ENCODE measurements at regions not wholly inside any gene's neighbourhood (a gene's known extent, or its start where the extent isn't known, plus 50 kb on each side); places are given as distances from the start of the nearest gene placed in this dataset.

DNA sequence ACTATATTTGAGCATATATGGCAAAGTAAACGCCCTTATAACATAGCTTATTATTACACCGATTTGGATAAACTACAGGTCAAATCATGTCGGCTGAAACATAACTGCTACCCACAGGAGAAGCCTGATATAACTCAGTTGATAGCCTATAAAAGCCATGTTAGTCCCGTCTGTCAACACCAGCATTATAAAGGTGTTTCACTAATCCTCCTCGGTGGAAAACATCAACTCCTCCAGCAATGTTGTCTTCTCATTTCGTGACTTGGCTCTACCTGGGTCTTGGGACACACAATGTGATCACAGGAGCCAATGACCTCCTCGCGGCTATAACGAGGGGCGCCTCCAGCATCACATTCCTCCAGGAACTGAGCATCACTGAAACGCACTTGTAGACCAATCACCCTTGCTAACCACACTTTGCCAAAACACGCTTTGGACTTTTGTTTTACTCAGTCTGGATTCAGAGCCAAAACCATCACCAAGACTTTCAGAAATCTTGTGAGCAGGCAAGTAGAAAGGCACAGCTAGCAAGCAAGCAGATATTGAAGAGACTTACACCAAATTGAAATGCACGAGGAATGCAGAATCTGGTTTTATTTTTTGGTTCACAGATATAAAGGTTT is 269.7 kb upstream of the NFE2L3 start:
- Mint-ChIP-seq H3K27me3 (ENCODE audit: low read depth) (peaks cover 40% of the 10 kb centered on the region), H3K4me1 (ENCODE audit: low read depth) (peaks cover 3% of the 10 kb centered on the region)

DNA sequence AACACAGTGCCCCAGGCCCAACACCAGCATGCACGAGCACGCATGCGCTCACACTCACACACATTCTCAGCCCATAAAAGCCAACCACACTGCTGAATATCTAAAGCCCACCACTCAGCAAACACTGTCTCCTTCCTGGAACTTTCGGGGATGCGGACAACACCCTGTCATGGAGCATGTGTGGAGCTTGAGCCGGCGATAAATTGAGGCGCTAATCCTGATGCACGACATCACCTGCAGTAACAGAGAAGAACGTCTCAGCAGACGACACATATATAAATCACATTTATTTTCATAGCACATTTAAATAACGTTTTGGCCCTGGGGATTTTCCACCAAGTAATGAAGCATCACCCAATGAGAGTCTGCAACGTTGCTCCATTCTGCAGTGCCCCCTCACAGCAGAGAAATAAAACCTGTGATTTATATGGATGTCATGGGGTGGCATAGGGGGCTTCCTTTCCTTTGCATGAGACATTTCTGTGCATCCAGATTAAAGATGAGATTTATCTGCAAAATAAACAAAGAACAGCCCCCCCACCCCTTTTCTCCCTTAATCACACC is 267.7 kb upstream of the NFE2L3 start:
- Mint-ChIP-seq H3K36me3 (ENCODE audit: low read depth) (no peaks in the 10 kb centered on the region), H3K27me3 (ENCODE audit: low read depth) (peaks cover 34% of the 10 kb centered on the region), H3K9me3 (ENCODE audit: insufficient read depth) (no peaks in the 10 kb centered on the region), H3K27ac (no peak overlapping the region), H3K4me3 (no peak overlapping the region), H3K4me1 (ENCODE audit: low read depth) (peaks cover 3% of the 10 kb centered on the region)
- CTCF ChIA-PET = interaction anchor here (1.3 kb wide), 1 partner anchor 8 kb away, joined by 5 read pairs; no protein-coding TSS in a partner anchor
- DNase-seq (no peak), ATAC-seq (no peak)
- POLR2A ChIA-PET = no interaction called here

More for the DNA sequence above, 269.7 kb upstream of the NFE2L3 start:
- no peaks in the 10 kb centered on the region for H3K9me3 Mint-ChIP-seq (ENCODE audit: insufficient read depth)
- ATAC-seq (no peak), DNase-seq (no peak)
- H3K36me3 Mint-ChIP-seq (ENCODE audit: low read depth) = no peaks in the 10 kb centered on the region
- ChIA-PET CTCF (interaction anchor here (0.9 to 1.7 kb wide), 4 partner anchors 11 to 31 kb away, joined by 3 to 5 read pairs (median 3); no protein-coding TSS in a partner anchor), POLR2A (no interaction called here)
- no peak overlapping the region for H3K4me3 Mint-ChIP-seq
- no peak overlapping the region for H3K27ac Mint-ChIP-seq

DNA sequence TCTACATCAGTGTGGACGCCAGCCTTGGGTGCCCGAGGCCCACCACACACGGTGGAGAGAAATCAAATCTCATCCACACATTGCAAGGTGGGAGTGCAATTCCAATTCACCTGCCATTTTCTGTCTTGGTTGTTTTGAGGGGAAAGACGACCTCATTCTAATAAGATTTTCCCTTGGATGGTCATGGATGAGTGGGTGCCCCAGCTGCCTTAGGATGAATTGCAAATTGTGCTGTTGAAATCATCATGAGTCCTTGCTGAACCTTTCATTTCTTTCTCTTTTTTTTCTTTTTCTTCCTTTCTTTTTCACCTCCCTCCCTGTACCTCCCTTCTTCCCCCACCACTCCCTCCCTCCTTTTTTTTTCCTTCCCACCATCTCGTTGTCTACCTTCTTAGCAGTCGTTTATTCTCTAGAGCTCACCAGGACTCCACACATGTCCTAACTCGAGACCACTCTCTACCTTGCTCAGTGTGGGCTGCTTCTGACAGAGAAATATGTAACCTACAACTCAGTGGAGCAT is 266.9 kb upstream of the NFE2L3 start:
- ChIA-PET POLR2A (no interaction called here), CTCF (no interaction called here)
- Mint-ChIP-seq H3K4me3 (no peak overlapping the region), H3K27ac (no peak overlapping the region), H3K27me3 (ENCODE audit: low read depth) (peaks cover 35% of the 10 kb centered on the region), H3K4me1 (ENCODE audit: low read depth) (peaks cover 3% of the 10 kb centered on the region), H3K36me3 (ENCODE audit: low read depth) (no peaks in the 10 kb centered on the region), H3K9me3 (ENCODE audit: insufficient read depth) (no peaks in the 10 kb centered on the region)
- ATAC-seq (no peak), DNase-seq (no peak)

DNA sequence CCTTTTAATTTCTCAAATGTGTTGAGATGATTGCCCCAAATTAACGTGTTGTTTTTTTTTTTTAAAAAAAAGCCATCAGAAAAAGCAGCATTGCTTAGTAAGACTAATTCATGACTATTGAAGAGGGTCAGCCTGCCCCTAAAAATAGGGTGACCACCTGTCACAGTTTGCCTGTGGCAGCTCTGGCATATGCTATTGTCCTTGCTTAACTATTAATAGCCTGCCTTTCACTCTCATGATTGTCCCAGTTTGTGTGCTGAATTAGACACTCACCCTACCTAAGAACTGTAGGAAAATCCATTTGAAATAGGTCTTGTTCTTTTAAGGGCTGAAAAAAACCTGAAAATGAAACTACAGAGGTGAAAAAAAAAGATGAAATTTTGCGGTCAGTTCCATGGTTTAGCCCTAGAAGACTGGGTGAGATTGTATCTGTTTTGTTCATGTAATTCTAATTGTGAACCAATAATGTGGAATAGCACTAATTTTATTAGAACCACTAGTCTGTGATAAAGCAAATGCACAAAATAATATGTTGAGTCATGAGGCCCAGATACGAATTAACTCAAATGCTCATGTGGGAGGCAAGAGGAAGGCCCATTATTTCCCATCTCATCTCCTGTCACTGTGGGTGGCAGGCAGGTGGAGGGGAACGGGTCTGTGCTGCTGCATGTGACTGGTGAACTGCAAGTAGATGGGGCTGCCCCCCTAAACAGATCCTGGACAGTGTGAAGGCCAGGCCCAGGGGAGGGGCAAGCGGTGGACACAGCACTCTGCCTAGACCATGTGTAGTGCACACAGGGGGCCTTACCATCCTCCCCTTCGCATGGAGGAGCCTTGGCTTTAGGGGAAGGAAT is 265.4 kb upstream of the NFE2L3 start:
- Mint-ChIP-seq H3K36me3 (ENCODE audit: low read depth) (no peaks in the 10 kb centered on the region), H3K27ac (no peak overlapping the region), H3K27me3 (ENCODE audit: low read depth) (peaks cover 34% of the 10 kb centered on the region), H3K9me3 (ENCODE audit: insufficient read depth) (no peaks in the 10 kb centered on the region), H3K4me1 (ENCODE audit: low read depth) (peaks cover 3% of the 10 kb centered on the region), H3K4me3 (no peak overlapping the region)
- ATAC-seq (no peak), DNase-seq (no peak)
- CTCF ChIA-PET = interaction anchor here (1.0 kb wide), 1 partner anchor 14 kb away, joined by 3 read pairs; no protein-coding TSS in a partner anchor
- POLR2A ChIA-PET = no interaction called here

DNA sequence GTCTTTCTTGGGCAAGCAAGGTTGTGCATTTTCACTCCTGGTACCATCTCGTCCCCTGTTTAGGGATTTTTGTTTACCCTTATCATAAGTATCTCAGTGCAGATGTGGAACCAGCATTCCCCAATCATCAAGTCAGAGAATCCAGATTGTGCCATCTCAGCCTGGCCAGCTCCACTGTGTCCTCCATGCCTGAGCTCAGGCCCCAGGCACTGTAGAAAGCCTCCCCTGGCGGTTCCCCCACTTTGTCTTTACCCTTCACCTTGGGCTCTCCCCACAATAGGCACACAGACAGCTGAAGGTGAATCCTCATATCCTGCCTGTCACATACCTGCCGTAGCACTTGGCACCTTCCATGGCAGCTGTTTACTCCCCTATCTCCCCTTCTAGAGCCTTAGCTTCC is 264.7 kb upstream of the NFE2L3 start:
- CTCF ChIA-PET = interaction anchor here (1.0 kb wide), 2 partner anchors 14 to 483 kb away, joined by 3 read pairs; no protein-coding TSS in a partner anchor
- H3K36me3 Mint-ChIP-seq (ENCODE audit: low read depth) = no peaks in the 10 kb centered on the region
- no peak for ATAC-seq
- H3K27ac Mint-ChIP-seq = no peak overlapping the region
- H3K27me3 Mint-ChIP-seq (ENCODE audit: low read depth) = peaks cover 36% of the 10 kb centered on the region
- peaks cover 3% of the 10 kb centered on the region for H3K4me1 Mint-ChIP-seq (ENCODE audit: low read depth)
- DNase-seq = no peak
- POLR2A ChIA-PET = no interaction called here
- no peak overlapping the region for H3K4me3 Mint-ChIP-seq
- no peaks in the 10 kb centered on the region for H3K9me3 Mint-ChIP-seq (ENCODE audit: insufficient read depth)

DNA sequence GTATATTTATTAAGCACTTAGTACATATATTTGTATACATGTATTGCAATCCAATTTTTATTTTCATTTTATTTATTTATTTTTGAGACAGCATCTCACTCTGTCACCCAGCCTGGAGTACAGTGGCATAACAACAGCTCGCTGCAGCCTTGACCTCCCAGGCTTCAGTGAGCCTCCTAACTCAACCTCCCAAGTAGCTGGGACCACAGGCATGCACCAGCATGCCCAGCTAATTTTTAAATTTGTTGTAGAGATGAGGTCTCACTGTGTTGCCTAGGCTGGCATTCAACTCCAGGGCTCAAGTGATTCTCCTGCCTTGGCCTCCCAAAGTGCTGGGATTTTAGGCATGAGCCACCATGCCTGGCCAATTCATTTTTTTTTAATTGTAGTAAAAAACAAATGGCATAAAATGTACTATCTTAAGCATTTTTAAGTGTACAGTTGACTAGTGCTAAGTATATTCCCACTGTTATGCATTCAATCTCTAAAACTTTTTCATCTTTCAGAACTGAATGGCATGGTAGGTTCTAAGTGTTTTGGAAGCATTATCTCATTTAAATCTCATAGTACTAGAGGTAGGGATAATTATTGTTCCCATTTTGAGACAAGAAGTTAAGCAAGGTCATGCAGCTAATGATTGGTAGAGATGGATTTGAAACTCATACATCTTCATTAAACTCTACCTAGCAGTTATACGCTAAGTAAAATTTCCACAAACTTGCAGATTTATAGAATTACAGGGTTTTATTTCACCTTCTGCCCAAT is 264.0 kb upstream of the NFE2L3 start:
- POLR2A ChIA-PET = no interaction called here

DNA sequence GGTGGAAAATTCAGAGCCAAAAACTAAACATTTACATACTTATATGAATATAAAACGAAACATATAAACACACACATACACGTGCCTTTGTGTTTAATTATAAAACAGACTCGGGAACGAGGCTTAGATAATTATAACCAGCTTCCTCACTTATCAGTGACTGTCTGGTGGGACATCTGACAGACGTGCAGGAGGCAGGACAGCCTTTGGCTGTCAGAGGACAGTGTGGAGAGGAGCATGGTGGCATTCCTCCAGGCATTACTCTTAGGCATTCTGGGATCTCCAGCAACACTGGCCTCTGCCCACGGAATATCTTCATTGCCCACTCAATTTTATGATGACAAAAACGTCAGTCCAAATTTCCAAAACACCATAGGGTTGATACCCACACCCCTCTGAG is 262.2 kb upstream of the NFE2L3 start:
- CTCF ChIA-PET = interaction anchor here (0.6 to 1.4 kb wide), 2 partner anchors 476 to 797 kb away, joined by 3 to 4 read pairs; no protein-coding TSS in a partner anchor
- no peak for DNase-seq
- Mint-ChIP-seq H3K27ac (no peak overlapping the region), H3K4me1 (ENCODE audit: low read depth) (peaks cover 21% of the 10 kb centered on the region), H3K27me3 (ENCODE audit: low read depth) (peaks cover 21% of the 10 kb centered on the region), H3K9me3 (ENCODE audit: insufficient read depth) (no peaks in the 10 kb centered on the region), H3K4me3 (no peak overlapping the region), H3K36me3 (ENCODE audit: low read depth) (no peaks in the 10 kb centered on the region)
- no peak for ATAC-seq
- POLR2A ChIA-PET = no interaction called here

More for the DNA sequence above, 264.0 kb upstream of the NFE2L3 start:
- ATAC-seq (no peak), DNase-seq (no peak)
- H3K36me3 Mint-ChIP-seq (ENCODE audit: low read depth) = no peaks in the 10 kb centered on the region
- no peaks in the 10 kb centered on the region for H3K9me3 Mint-ChIP-seq (ENCODE audit: insufficient read depth)
- H3K4me3 Mint-ChIP-seq = no peak overlapping the region
- peaks cover 31% of the 10 kb centered on the region for H3K27me3 Mint-ChIP-seq (ENCODE audit: low read depth)
- CTCF ChIA-PET = interaction anchor here (1.0 to 1.5 kb wide), 3 partner anchors 13 to 482 kb away, joined by 3 to 4 read pairs (median 3); no protein-coding TSS in a partner anchor
- H3K27ac Mint-ChIP-seq = no peak overlapping the region
- peaks cover 6% of the 10 kb centered on the region for H3K4me1 Mint-ChIP-seq (ENCODE audit: low read depth)

DNA sequence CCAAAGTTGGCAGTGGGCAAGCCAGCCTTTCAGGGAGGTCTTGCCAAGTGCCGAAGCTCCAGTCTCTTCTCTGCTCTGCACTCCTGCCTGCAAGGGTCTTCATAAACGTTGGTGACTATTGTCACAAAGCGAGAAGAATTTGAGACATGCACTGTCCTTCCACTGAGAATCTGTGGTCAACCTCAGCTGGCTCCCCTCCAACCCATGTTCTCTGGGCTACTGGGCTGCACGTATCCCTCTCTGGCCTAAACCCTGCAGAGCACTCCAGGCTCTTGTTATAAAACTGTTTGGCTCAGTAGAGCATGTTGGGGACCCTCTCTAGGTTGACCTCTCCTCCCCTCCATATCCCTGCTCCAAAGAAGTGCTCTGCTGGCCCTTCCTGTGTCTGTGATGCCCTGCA is 260.4 kb upstream of the NFE2L3 start:
- Mint-ChIP-seq H3K27me3 (ENCODE audit: low read depth) (peaks cover 22% of the 10 kb centered on the region), H3K9me3 (ENCODE audit: insufficient read depth) (no peaks in the 10 kb centered on the region), H3K4me3 (no peak overlapping the region), H3K4me1 (ENCODE audit: low read depth) (peaks cover 33% of the 10 kb centered on the region), H3K36me3 (ENCODE audit: low read depth) (no peaks in the 10 kb centered on the region), H3K27ac (no peak overlapping the region)
- ChIA-PET CTCF (interaction anchor here (1.2 to 7.1 kb wide), 6 partner anchors 167 to 478 kb away, joined by 3 to 70 read pairs (median 52); no protein-coding TSS in a partner anchor), POLR2A (interaction anchor here (0.8 kb wide), 1 partner anchor 300 kb away, joined by 3 read pairs; no protein-coding TSS in a partner anchor)
- no peak for DNase-seq
- no peak for ATAC-seq

DNA sequence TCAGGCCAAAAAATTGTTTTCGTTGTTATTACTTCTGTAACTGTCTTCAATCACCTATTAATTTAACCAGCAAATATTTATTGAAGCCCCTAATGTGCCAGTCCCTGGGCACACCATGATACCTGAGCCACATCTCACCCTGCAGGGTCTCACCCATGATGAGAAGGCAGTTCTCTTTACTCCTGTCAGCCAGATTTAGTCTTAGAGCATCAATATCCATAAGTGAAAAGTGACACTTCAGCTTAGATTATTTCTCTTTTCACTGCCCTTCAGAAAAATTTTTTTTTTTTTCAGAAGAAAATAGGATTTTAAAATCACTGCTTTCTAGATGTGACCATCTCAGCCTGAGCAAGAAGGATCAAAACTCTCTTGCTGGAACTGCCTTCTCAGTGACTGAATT is 258.6 kb upstream of the NFE2L3 start:
- Mint-ChIP-seq H3K4me3 (no peak overlapping the region), H3K4me1 (ENCODE audit: low read depth) (peaks cover 35% of the 10 kb centered on the region), H3K9me3 (ENCODE audit: insufficient read depth) (no peaks in the 10 kb centered on the region), H3K27ac (peak overlapping the region; percentile 60), H3K36me3 (ENCODE audit: low read depth) (no peaks in the 10 kb centered on the region), H3K27me3 (ENCODE audit: low read depth) (peaks cover 31% of the 10 kb centered on the region)
- no peak for DNase-seq
- POLR2A ChIA-PET = interaction anchor here (1.0 to 2.8 kb wide), 4 partner anchors 289 to 308 kb away, joined by 3 to 13 read pairs (median 7); partner anchors contain the start of gene CBX3
- ATAC-seq = no peak
- CTCF ChIA-PET = interaction anchor here (0.6 to 7.1 kb wide), 64 partner anchors 8 to 794 kb away, joined by 3 to 70 read pairs (median 5); no protein-coding TSS in a partner anchor

DNA sequence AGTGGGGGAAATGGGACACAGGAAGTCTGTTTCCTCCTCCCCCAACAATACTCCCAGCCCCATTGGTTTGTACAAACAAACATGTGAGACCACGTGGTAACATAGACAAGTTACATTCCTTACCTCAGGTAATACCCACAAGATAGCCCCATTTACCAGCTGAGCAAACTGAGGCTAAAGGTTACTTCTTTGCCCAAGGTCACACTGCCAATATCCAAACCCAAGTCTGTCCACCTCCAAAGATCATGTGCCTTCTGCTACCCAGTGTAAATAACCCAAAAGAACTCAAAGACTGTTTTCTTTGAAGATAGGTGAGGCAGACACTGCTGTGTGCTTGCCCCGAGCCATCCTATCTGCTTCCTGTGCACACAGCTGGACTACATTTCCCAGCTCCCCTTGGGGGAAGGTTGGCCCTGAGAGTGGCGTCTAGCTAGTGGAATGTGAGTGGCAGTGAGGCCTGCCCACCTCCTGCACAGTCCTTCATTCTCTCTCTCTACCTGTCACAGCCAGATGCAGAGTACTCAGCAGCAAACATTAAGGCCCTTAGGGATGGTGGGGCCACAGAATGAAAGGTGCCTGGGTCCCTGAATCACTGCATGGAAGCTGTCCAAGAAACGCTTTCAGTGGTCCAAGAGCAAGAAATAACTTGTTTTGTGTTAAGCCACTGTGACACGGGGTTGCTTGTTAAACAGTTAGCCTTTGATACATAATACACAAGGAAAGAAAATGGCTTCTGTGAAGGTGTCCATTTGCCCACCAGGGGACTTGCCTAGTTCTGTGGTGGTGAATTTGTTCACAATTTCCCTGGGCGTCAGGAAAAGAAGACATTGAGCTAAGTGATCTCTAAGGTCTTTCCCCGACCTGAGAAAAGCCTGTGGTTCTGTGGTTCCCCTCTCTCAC is 257.7 kb upstream of the NFE2L3 start:
- DNase-seq = peak; percentile 55
- Mint-ChIP-seq H3K4me3 (peak overlapping the region; percentile 10), H3K27me3 (ENCODE audit: low read depth) (peaks cover 27% of the 10 kb centered on the region), H3K4me1 (ENCODE audit: low read depth) (peaks cover 35% of the 10 kb centered on the region), H3K36me3 (ENCODE audit: low read depth) (no peaks in the 10 kb centered on the region), H3K27ac (no peak overlapping the region), H3K9me3 (ENCODE audit: insufficient read depth) (no peaks in the 10 kb centered on the region)
- peak; percentile 57 for ATAC-seq
- CTCF ChIA-PET = interaction anchor here (0.8 to 7.1 kb wide), 42 partner anchors 10 to 793 kb away, joined by 3 to 70 read pairs (median 5); no protein-coding TSS in a partner anchor
- POLR2A ChIA-PET = interaction anchor here (1.0 to 2.8 kb wide), 4 partner anchors 289 to 307 kb away, joined by 3 to 9 read pairs (median 3); partner anchors contain the start of gene CBX3
